Suprapubic skin (tissue), 4 donors: ENCODE measurements at regions not wholly inside any gene's neighbourhood (a gene's known extent, or its start where the extent isn't known, plus 50 kb on each side); places are given as distances from the start of the nearest gene placed in this dataset.

Source experiments
- CTCF ChIP-seq, 2 donors: fragments of 200-600 bp in 1 of 2; fragments of 450-650 bp in 1 of 2; sonication (generic) in 1 of 2; IDR thresholded peaks; one replicate each; pipeline ENCODE4 v1.5.1; 2016 to 2019; ENCODE audit warnings: antibody characterized with exemption in 2 of 2, mild to moderate bottlenecking in 1 of 2, moderate library complexity in 1 of 2
- EP300 ChIP-seq: sonication (generic); formaldehyde crosslinking; IDR thresholded peaks from one replicate; pipeline ENCODE4 v1.6.1; 2017; ENCODE audit warnings: antibody characterized with exemption
- POLR2A ChIP-seq, 2 donors: fragments of 450-650 bp; IDR thresholded peaks; one replicate each; pipeline ENCODE4 v1.6.1; 2017; ENCODE audit warnings: antibody characterized with exemption in 2 of 2, mild to moderate bottlenecking in 2 of 2, moderate library complexity in 2 of 2
- POLR2AphosphoS5 ChIP-seq, 3 donors: sonication (generic); formaldehyde crosslinking; IDR thresholded peaks; one replicate each; pipeline ENCODE4 v1.6.1; 2017; ENCODE audit warnings: antibody characterized with exemption in 3 of 3

- TF ChIP-seq EP300 (no peak), POLR2AphosphoS5 (IDR thresholded peaks at IDR 0.05) (no peak), POLR2A (IDR thresholded peaks at IDR 0.05) (no peak), CTCF (IDR thresholded peaks at IDR 0.05) (no peak)
Measured at GRCh38 chr2:188770296-188770695, 203.9 kb upstream of the COL3A1 start.
